ENCODE measurements at regions not wholly inside any gene's neighbourhood (a gene's known extent, or its start where the extent isn't known, plus 50 kb on each side); places are given as distances from the start of the nearest gene placed in this dataset.
"Not testable (repeated sequence)": the region's sequence is repeated elsewhere in the genome, so short reads cannot be mapped to it uniquely, and the experiment has no call there.

DNA sequence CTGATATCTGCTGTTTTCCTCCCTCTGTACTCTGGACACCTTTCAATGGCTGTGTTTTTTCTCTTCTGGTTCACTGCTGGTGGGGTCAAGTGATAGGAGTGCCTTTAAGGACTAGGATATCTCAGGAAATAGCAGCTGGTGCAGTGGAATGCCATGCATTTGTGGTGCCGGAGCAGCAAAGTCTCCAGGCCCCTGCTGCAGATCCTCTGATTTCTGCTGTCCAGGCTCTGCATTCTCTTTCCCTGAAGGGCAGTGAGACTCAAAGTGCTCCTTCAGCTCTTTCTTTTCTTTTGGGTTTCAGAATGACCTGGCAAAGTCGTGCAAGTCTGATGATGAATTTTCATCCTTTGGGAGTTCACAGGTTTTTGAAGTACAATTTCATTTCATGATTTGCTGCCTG is 774.3 kb downstream of the FAM181B start:
- DNase-seq, result no peak
- Histone ChIP-seq H3K36me3 (no peaks in the 10 kb centered on the region), H3K27me3 (no peaks in the 10 kb centered on the region), H3K27ac (no peak overlapping the region), H3K4me3 (no peak overlapping the region), H3K9me3 (no peaks in the 10 kb centered on the region), H3K4me1 (no peaks in the 10 kb centered on the region)
- TF ChIP-seq POLR2A (IDR thresholded peaks at IDR 0.05), result no peak
- TF ChIP-seq, protein P1, sequence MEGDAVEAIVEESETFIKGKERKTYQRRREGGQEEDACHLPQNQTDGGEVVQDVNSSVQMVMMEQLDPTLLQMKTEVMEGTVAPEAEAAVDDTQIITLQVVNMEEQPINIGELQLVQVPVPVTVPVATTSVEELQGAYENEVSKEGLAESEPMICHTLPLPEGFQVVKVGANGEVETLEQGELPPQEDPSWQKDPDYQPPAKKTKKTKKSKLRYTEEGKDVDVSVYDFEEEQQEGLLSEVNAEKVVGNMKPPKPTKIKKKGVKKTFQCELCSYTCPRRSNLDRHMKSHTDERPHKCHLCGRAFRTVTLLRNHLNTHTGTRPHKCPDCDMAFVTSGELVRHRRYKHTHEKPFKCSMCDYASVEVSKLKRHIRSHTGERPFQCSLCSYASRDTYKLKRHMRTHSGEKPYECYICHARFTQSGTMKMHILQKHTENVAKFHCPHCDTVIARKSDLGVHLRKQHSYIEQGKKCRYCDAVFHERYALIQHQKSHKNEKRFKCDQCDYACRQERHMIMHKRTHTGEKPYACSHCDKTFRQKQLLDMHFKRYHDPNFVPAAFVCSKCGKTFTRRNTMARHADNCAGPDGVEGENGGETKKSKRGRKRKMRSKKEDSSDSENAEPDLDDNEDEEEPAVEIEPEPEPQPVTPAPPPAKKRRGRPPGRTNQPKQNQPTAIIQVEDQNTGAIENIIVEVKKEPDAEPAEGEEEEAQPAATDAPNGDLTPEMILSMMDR (IDR thresholded peaks at IDR 0.05), result no peak

DNA sequence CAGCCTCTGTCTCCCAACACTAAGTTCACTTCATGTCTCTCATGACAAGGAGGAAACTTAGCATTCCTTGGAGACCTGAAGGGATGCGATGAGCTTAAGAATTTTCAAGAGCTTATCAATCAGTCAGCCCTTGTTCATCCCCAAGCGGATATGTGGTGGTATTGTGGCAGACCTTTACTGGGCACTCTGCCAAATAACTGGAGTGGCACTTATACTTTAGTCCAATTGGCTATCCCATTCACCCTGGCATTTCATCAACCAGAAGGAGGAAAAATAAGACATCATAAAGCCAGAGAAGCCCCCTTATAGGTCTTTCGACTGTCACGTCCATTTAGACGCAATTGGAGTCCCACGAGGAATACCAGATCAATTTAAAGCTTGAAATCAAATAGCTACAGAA is 779.4 kb downstream of the FAM181B start:
- not testable (repeated sequence) for H3K27ac ChIP-seq, DNase-seq, H3K4me1 ChIP-seq, H3K36me3 ChIP-seq, H3K27me3 ChIP-seq, H3K4me3 ChIP-seq, H3K9me3 ChIP-seq

DNA sequence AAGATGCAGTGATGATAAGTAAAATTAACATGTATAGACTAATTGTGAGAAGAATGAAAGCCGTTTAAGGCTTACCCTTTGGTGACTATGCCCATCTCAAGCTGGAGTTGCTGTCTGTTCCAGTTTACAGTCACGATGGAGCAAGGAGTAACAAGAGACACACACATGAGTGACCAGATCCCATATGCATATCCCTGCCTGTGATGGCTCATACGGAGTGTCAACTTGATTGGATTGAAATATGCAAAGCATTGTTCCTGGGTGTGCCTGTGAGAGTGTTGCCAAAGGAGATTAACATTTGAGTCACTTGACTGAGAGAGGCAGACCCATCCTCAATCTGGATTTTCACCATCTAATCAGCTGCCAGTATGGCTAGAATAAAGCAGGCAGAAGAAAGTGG is 786.8 kb downstream of the FAM181B start:
- Histone ChIP-seq H3K36me3 (no peaks in the 10 kb centered on the region), H3K9me3 (no peaks in the 10 kb centered on the region), H3K27ac (no peak overlapping the region), H3K4me3 (no peak overlapping the region), H3K4me1 (no peaks in the 10 kb centered on the region), H3K27me3 (no peaks in the 10 kb centered on the region)
- TF ChIP-seq, protein P1 (IDR thresholded peaks at IDR 0.05), result no peak
- TF ChIP-seq POLR2A (IDR thresholded peaks at IDR 0.05), result no peak
- DNase-seq, result no peak

DNA sequence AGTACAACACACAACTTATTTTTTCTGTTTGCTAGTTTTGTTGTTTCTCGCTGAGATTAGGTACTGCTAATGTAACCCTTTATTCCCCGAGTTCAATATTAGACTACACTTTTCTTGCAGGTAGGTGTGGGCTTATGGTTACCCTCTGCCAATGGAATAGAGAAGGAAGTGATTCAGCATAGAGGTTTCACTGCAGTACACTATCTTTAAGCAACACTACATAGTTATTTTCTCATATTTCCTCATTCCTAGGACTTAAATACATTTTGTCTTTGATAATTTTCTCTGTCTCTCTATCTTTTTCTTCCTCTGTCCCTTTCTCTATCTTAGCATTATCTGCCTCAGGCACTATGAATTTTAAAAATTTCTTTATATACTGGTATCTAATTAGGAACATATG is 791.0 kb downstream of the FAM181B start:
- H3K9me3 ChIP-seq, result no peaks in the 10 kb centered on the region
- no peaks in the 10 kb centered on the region for H3K27me3 ChIP-seq
- no peak for DNase-seq
- H3K4me1 ChIP-seq, result no peaks in the 10 kb centered on the region
- no peak overlapping the region for H3K27ac ChIP-seq
- no peak for TF ChIP-seq POLR2A (IDR thresholded peaks at IDR 0.05)
- TF ChIP-seq, protein P1 (IDR thresholded peaks at IDR 0.05), result no peak
- no peaks in the 10 kb centered on the region for H3K36me3 ChIP-seq
- H3K4me3 ChIP-seq, result no peak overlapping the region

DNA sequence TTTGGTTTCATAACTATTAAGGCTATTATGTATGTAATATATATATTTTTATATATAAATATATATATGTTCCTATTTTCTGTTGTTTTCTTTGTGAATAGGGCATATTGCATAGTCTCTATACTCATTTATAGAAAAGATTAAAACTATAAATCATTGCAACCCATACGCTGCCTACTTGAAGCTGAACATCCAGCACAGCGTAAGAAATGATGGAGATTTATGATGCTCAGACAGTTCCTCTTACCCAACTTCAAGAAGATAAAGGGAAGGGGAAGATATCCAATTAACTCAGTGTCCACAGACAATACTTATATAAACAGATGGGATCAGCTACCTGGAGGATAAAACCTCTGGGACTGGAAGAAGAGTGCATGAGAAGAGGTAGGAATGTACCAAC is 791.7 kb downstream of the FAM181B start:
- no peaks in the 10 kb centered on the region for H3K9me3 ChIP-seq
- TF ChIP-seq, protein P1 (IDR thresholded peaks at IDR 0.05), result no peak
- TF ChIP-seq POLR2A (IDR thresholded peaks at IDR 0.05), result no peak
- H3K27ac ChIP-seq, result no peak overlapping the region
- no peaks in the 10 kb centered on the region for H3K4me1 ChIP-seq
- H3K4me3 ChIP-seq, result no peak overlapping the region
- DNase-seq, result no peak
- no peaks in the 10 kb centered on the region for H3K27me3 ChIP-seq
- H3K36me3 ChIP-seq, result no peaks in the 10 kb centered on the region

DNA sequence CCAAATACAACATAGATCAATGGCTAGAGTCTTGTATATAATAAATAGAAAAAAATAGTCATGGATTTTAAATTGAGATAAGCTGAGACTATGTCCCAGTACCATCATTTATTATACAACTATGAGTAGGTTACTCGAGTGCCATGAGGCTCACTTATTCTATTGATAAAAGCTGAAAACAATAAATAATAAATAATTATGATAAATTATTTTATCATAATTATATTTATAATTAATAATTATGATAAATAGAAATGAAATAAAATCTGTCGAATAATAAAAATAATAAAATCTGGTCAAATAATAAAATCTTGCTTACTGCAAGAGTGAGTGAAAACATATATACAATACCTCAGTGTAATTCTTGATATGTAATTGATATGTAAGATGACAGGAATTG is 801.4 kb downstream of the FAM181B start:
- Histone ChIP-seq H3K27me3 (no peaks in the 10 kb centered on the region), H3K4me1 (no peaks in the 10 kb centered on the region), H3K36me3 (no peaks in the 10 kb centered on the region), H3K27ac (no peak overlapping the region), H3K9me3 (no peaks in the 10 kb centered on the region), H3K4me3 (no peak overlapping the region)
- no peak for TF ChIP-seq POLR2A (IDR thresholded peaks at IDR 0.05)
- TF ChIP-seq, protein P1 (IDR thresholded peaks at IDR 0.05), result no peak
- DNase-seq, result no peak

Measured in Peyer's patch (tissue), 4 donors.